ENCODE measurements at regions not wholly inside any gene's neighbourhood (a gene's known extent, or its start where the extent isn't known, plus 50 kb on each side); places are given as distances from the start of the nearest gene placed in this dataset.

GRCh38 chr16:86251682-86252081 lies 258.6 kb upstream of the FOXF1 start:
- no peak for TF ChIP-seq EZH2 (IDR thresholded peaks at IDR 0.05; ENCODE audit: low read length, unreplicated experiment)
- no peak for TF ChIP-seq EZH2phosphoT487 (IDR thresholded peaks at IDR 0.05; ENCODE audit: borderline replicate concordance, low read length)
- TF ChIP-seq CTCF (conservative IDR thresholded peaks at IDR 0.05; ENCODE audit: low read depth, low read length) = no peak

Measured in PC-3 (cell line).